ENCODE measurements at regions not wholly inside any gene's neighbourhood (a gene's known extent, or its start where the extent isn't known, plus 50 kb on each side); places are given as distances from the start of the nearest gene placed in this dataset.

DNA sequence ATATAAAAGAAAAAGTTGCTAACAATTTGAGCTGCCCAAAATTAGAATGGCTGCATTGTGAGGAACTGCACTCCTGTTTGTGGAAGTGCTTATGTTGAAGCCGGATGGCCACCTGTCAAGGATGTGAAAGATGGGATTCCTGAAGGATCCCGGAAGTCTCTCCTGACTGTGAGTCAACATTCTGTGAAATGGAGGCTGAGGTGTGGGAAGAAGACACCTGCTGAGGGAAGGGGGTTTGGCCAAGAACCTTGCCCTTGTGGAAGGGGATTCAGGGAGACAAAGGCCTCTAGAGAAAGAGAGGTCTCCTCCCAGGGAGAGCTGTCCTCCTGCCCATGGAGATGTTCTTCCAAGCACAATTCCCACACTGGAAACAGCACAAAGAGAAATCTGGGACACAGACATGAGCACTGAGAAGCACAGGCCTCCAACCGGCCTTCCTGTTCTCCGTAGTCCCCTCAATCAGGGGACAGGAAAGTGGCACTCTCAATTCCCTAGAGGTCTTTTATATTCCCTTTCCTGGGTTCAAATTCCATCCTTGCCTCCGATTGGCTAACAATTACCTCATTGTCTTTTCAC lies 70.5 kb downstream of the CD2 start:
- TF ChIP-seq, protein P1, sequence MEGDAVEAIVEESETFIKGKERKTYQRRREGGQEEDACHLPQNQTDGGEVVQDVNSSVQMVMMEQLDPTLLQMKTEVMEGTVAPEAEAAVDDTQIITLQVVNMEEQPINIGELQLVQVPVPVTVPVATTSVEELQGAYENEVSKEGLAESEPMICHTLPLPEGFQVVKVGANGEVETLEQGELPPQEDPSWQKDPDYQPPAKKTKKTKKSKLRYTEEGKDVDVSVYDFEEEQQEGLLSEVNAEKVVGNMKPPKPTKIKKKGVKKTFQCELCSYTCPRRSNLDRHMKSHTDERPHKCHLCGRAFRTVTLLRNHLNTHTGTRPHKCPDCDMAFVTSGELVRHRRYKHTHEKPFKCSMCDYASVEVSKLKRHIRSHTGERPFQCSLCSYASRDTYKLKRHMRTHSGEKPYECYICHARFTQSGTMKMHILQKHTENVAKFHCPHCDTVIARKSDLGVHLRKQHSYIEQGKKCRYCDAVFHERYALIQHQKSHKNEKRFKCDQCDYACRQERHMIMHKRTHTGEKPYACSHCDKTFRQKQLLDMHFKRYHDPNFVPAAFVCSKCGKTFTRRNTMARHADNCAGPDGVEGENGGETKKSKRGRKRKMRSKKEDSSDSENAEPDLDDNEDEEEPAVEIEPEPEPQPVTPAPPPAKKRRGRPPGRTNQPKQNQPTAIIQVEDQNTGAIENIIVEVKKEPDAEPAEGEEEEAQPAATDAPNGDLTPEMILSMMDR (IDR thresholded peaks at IDR 0.05; ENCODE audit: poor library complexity), result no peak
- no peak for TF ChIP-seq EZH2 (IDR thresholded peaks at IDR 0.05; ENCODE audit: borderline replicate concordance)
